ENCODE measurements at regions not wholly inside any gene's neighbourhood (a gene's known extent, or its start where the extent isn't known, plus 50 kb on each side); places are given as distances from the start of the nearest gene placed in this dataset.

GRCh38 chr20:17062712-17063111 is 164.1 kb upstream of the PCSK2 start:
- H3K4me1 ChIP-seq, result no peaks in the 10 kb centered on the region
- no peak for DNase-seq
- peaks cover 0 to 5% (median 3%) of the 10 kb centered on the region in 3 donors for H3K9me3 ChIP-seq
- H3K27me3 ChIP-seq, result no peaks in the 10 kb centered on the region
- intact Hi-C loops (cut with DNase I), result no loop called here
- no peak overlapping the region for H3K4me3 ChIP-seq
- no peak overlapping the region for H3K27ac ChIP-seq
- no peak for TF ChIP-seq POLR2A (IDR thresholded peaks at IDR 0.05)
- TF ChIP-seq, protein P1, sequence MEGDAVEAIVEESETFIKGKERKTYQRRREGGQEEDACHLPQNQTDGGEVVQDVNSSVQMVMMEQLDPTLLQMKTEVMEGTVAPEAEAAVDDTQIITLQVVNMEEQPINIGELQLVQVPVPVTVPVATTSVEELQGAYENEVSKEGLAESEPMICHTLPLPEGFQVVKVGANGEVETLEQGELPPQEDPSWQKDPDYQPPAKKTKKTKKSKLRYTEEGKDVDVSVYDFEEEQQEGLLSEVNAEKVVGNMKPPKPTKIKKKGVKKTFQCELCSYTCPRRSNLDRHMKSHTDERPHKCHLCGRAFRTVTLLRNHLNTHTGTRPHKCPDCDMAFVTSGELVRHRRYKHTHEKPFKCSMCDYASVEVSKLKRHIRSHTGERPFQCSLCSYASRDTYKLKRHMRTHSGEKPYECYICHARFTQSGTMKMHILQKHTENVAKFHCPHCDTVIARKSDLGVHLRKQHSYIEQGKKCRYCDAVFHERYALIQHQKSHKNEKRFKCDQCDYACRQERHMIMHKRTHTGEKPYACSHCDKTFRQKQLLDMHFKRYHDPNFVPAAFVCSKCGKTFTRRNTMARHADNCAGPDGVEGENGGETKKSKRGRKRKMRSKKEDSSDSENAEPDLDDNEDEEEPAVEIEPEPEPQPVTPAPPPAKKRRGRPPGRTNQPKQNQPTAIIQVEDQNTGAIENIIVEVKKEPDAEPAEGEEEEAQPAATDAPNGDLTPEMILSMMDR (IDR thresholded peaks at IDR 0.05), result no peak
- H3K36me3 ChIP-seq, result no peaks in the 10 kb centered on the region
- WGBS, 2 donors, result 43 to 73% methylated on average over 1 of the region's 1 CpG

DNA sequence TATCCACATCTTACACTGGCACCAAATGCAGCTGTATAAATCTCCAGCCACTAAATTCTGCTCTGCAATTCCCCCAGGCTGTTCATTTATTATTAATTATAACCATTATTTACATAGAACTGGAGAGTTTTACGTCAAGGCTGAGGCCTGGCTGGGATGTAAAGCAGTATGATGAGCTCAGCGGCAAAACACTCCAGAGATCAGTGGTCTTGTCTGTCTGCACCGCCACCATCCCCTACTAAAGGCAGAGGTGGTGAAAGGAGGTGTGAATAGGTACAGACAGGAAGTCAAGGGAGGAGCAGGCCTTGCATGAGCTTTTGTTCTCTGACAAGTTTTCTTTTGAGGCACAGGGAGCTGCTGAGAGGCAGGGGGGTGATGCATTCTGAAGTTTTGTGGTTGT is 159.9 kb upstream of the PCSK2 start:
- H3K27me3 ChIP-seq, result no peaks in the 10 kb centered on the region
- no peak for DNase-seq
- intact Hi-C loops (cut with DNase I), result no loop called here

DNA sequence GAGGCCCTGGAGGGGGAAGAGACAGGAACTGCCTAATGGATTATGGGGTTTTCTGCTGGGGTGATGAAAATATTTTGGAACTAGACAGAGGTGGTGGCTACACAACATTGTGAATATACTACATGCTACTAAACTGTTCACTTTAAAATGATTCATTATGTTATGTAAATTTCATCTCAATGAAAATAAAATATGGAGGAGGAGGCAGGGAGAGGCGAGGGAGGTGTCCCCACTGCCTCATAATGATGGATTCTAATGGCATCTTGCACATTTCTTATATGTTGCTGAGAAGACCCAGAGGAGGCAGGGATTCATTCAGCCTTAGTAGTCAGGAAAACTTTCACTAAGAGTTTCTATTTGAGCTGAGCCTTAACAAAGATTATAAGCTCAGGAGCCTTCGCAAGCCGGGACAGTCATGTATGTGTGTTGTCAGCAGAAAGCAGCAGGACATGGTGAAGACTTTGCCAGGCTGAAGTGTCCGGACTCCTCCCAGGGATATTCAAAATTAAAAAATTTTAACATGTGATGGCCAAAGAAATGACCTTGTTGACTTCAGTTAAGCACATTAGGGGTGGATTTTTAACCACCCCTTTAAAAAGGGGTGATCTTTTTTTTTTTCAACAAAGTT is 158.6 kb upstream of the PCSK2 start:
- no peak overlapping the region for H3K27ac ChIP-seq
- intact Hi-C loops (cut with DNase I), result no loop called here
- no peaks in the 10 kb centered on the region for H3K27me3 ChIP-seq
- H3K4me3 ChIP-seq, result no peak overlapping the region
- no peaks in the 10 kb centered on the region for H3K4me1 ChIP-seq
- 82 to 84% methylated on average over 4 of the region's 4 CpGs for WGBS, 2 donors
- no peaks in the 10 kb centered on the region for H3K9me3 ChIP-seq
- TF ChIP-seq, protein P1 (IDR thresholded peaks at IDR 0.05), result no peak
- TF ChIP-seq POLR2A (IDR thresholded peaks at IDR 0.05), result no peak
- no peaks in the 10 kb centered on the region for H3K36me3 ChIP-seq
- no peak for DNase-seq

More for the DNA sequence above, 159.9 kb upstream of the PCSK2 start:
- 23 to 48% methylated on average over 3 of the region's 3 CpGs for WGBS, 2 donors
- Histone ChIP-seq H3K27ac (no peak overlapping the region), H3K36me3 (no peaks in the 10 kb centered on the region), H3K4me3 (no peak overlapping the region), H3K4me1 (no peaks in the 10 kb centered on the region), H3K9me3 (no peaks in the 10 kb centered on the region)
- TF ChIP-seq, protein P1 (IDR thresholded peaks at IDR 0.05), result no peak
- TF ChIP-seq POLR2A (IDR thresholded peaks at IDR 0.05), result no peak

- H3K27me3 ChIP-seq, result no peaks in the 10 kb centered on the region
- intact Hi-C loops (cut with DNase I), result no loop called here
- no peaks in the 10 kb centered on the region for H3K36me3 ChIP-seq
- 69 to 75% methylated on average over 6 of the region's 6 CpGs for WGBS, 2 donors
- DNase-seq, result no peak
- no peak for TF ChIP-seq POLR2A (IDR thresholded peaks at IDR 0.05)
- TF ChIP-seq, protein P1 (IDR thresholded peaks at IDR 0.05), result no peak
- H3K4me3 ChIP-seq, result no peak overlapping the region
- no peaks in the 10 kb centered on the region for H3K4me1 ChIP-seq
- no peak overlapping the region for H3K27ac ChIP-seq
- no peaks in the 10 kb centered on the region for H3K9me3 ChIP-seq
Observed at GRCh38 chr20:17077030-17077429, 149.8 kb upstream of the PCSK2 start.

DNA sequence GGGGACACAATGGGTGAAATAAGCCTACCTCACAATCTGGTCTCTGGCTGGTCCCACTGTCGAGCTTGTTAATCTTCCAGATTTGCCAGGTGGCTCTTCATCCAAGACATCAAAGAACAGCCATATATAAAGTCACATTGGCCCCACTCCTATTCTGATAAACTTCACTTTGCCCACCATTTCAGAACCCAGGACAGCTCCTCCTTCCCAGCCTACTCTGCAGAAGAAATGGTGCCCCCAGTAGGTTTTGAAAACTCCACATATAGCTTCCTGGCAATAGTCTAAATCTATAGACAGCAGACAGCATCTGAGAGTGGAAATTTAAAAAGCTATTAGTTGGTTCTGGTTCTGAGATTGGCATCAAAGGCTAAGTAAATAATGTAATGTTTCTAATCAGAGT is 143.1 kb upstream of the PCSK2 start:
- no peaks in the 10 kb centered on the region for H3K36me3 ChIP-seq
- H3K27ac ChIP-seq, result no peak overlapping the region
- DNase-seq, result no peak
- H3K9me3 ChIP-seq, result no peaks in the 10 kb centered on the region
- no peaks in the 10 kb centered on the region for H3K4me1 ChIP-seq
- no peak overlapping the region for H3K4me3 ChIP-seq
- TF ChIP-seq POLR2A (IDR thresholded peaks at IDR 0.05), result no peak
- TF ChIP-seq, protein P1 (IDR thresholded peaks at IDR 0.05), result no peak
- no peaks in the 10 kb centered on the region for H3K27me3 ChIP-seq
- WGBS, 2 donors, result 17 to 58% methylated on average over 1 of the region's 1 CpG
- intact Hi-C loops (cut with DNase I), result no loop called here
